Jurkat, Clone E6-1 (cell line): ENCODE measurements at regions not wholly inside any gene's neighbourhood (a gene's known extent, or its start where the extent isn't known, plus 50 kb on each side); places are given as distances from the start of the nearest gene placed in this dataset.
"Not testable (repeated sequence)": the region's sequence is repeated elsewhere in the genome, so short reads cannot be mapped to it uniquely, and the experiment has no call there.

Experiments
- DNase-seq: peaks from one replicate; pipeline ENCODE4 v3.0.0-alpha.2; 2011; ENCODE audit warnings: low read depth, low spot score
- H3K4me3 ChIP-seq: 2 replicates; pipeline ENCODE4 v1.5.1; 2011; ENCODE audit warnings: mild to moderate bottlenecking, low read length, control low read depth, moderate library complexity

DNA sequence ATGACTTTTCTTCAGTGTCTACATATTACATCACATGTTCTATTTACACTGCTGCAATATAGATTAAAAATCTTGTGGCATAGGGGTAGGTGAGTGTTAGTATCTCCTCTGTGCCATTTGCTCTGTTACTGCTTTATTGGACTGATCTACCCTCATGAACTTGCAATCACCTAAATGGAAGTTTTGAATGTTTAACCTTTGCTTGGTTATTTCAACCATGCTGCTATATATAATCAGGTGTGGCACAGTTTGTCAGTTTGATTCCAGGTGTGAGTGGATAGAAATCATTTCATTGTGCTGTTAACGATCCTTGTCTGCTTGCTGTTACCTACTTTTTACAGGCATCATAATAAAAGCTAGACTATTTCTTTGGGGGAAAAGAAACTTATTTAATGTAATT lies 157.1 kb upstream of the APOOL start:
- not testable (repeated sequence) for DNase-seq, H3K4me3 ChIP-seq

DNA sequence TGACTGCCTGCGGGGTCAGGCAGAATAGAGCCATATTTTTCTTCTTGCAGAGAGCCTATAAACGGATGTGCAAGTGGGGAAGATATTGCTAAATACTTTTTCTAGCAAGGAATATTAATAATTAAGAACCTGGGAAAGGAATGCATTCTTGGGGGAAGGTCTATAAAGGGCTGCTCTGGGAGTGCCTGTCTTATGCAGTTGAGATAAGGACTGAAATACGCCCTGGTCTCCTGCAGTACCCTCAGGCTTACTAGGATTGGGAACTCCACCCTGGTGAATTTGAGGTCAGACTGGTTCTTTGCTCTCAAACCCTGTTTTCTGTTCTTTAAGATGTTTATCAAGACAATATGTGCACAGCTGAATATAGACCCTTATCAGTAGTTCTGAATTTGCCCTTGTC lies 152.5 kb upstream of the APOOL start:
- DNase-seq, result not testable (repeated sequence)

GRCh38 chrX:84856791-84857190 lies 146.9 kb upstream of the APOOL start:
- DNase-seq, H3K4me3 ChIP-seq: not testable (repeated sequence)

More for the DNA sequence above, 152.5 kb upstream of the APOOL start:
- H3K4me3 ChIP-seq, result not testable (repeated sequence)

DNA sequence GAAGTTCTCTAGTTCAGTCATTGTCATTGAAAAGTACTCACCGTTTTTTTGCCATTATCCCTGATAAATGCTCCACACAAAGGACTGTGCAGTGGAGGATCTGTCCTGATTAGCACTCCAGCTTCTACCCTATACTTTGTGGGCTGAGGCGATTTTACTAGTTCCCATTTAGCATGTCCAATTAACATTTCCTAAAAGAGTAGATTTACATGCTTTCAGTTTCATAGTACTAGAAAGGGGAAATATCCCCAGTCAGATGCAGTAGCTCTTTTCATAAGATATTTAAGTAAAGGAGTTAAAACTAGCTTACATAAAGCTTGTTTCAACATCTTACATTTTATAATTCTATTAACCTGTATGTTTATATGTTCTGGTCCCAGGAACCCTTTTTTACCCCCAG lies 144.9 kb upstream of the APOOL start:
- not testable (repeated sequence) for H3K4me3 ChIP-seq, DNase-seq

DNA sequence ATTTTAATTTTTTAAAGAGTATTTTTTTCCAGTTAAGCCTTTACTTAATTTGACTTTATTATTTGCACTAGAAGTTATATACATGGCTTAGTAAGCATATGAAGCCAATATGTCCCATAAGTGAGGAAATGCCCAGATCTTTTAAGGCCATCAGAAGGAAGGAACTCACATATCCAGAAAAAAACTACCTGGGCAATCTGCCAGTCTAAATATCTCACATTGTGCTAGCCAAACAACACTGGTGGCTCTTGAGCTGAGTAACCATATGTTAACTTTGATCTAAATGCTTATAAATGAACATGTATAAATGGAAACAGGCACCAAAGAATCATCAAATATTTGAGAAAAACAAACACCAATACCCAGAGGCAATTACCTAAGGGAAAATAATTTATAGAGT lies 138.6 kb upstream of the APOOL start:
- DNase-seq, result no peak
- H3K4me3 ChIP-seq, result no peak overlapping the region

DNA sequence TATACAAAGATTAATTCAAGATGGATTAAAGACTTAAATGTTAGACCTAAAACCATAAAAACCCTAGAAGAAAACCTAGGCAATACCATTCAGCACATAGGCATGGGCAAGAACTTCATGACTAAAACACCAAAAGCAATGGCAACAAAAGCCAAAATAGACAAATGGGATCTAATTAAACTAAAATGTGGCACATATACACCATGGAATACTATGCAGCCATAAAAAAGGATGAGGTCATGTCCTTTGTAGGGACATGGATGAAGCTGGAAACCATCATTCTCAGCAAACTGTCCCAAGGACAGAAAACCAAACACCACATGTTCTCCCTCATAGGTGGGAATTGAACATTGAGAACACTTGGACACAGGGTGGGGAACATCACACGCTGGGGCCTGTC lies 133.4 kb upstream of the APOOL start:
- not testable (repeated sequence) for DNase-seq

DNA sequence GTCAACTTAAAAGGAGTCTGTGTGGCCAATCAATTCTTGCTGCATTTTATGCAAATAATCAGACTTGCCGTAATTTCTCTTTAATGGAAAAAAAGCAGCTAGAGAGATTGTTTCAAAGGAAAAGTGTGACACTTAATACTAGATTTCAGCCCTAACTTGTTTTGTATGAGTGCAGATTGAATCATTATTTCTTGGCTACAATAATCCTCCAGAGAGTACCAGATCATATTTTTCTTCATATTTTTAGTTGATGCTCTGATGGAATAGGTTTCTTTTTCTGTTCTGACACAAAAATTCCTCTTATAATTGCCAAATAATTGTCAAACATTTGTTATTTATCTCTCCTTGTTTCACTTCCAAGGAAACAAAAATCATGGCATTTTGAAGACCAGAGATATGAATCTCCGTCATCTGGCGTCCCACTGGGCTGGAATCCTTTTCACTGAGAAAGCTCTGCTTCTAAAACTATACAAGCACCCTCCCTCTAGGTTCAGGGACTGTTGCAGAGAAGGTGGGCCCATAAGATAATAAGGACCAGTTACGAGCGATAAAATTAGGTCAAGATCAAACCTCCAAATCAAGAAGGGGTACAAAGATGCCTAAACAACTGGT lies 131.4 kb upstream of the APOOL start:
- not testable (repeated sequence) for H3K4me3 ChIP-seq, DNase-seq

More for the DNA sequence above, 133.4 kb upstream of the APOOL start:
- not testable (repeated sequence) for H3K4me3 ChIP-seq

- DNase-seq, result no peak
- no peak overlapping the region for H3K4me3 ChIP-seq
Observed at GRCh38 chrX:84873176-84873575, 130.5 kb upstream of the APOOL start.

DNA sequence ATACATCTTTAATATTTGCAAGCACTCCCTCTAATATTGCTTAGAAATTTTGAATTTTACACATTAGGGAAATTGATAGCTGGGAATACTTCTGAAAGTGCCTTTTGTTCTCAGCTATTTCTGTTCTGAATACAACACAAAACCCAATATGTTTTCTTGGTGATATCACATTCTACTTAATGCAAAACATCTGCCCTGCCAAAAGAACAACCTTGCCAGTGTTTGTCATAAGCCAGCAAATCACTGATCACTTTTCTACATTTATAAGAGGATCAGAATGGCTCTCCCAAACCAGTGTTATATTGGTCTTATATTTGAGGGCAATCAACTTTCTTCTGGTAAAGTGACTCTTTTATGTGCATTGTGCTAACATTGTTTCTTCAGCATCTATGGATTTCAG lies 126.8 kb upstream of the APOOL start:
- no peak overlapping the region for H3K4me3 ChIP-seq
- no peak for DNase-seq

DNA sequence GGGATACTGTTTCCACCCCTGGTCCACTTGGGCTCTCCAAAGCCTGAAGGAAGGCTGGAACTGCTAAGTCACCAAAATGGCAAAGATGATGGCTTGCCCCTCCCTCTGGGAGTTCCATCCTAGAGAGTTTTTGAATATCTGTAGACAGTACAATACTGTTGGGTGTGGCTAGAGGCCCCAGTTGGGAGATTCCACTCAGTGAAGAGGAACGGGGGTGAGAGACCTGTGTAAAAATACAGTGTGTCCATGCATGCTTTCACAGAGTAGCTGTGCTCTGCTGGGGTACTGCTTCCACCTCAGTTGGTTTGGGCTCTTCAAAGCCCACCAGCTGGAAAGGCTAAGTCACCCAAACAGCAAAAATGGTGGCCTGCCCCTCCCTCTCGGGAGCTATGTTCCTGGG lies 109.8 kb upstream of the APOOL start:
- H3K4me3 ChIP-seq, result no peak overlapping the region
- no peak for DNase-seq

DNA sequence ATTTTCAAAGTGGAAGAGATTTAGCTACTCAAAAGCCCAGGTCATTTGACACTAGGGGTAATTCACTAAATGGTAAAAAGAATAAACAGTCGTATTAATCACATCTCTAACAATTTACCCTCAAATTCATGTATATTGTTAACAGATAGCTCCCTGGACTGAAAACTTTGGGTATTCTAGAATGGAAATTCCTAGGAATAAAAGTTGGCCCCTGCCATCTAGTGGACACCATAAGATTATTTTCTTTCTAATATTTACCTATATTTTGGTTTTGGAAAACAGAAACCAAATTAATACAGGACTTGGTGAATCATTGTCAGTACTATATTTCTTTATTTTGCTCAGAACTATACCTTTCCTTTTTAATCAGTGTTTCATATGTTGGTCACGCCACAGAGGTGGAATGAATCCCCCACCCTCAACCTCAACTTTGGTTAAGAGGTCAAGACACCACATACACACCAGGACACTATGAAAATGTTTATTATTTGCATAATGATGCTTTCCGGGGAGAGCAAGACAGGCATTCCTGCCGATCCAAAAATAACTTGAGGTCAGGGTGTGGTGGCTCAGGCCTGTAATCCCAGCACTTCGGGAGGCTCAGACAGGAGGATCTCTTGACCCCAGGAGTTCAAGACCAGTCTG lies 96.2 kb upstream of the APOOL start:
- no peak for DNase-seq
- H3K4me3 ChIP-seq, result no peak overlapping the region

DNA sequence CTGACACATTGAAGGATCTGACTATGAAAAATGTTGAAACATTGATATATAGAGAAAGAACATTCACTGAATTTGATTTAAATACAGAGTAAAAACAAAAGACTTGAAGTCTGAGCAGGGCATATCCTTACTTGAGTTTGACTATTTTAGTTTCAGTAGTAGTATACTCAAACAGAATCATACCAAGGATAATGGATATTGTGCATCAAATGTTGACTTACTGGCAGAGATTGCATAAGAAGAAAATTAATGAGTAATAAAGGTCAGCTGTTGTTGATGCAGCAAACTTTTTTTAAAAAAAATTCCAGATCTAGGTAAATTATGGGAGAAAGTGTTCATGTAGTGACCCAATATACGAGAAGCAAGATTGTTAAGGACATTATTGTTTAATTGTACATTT lies 94.5 kb upstream of the APOOL start:
- no peak overlapping the region for H3K4me3 ChIP-seq
- no peak for DNase-seq

- H3K4me3 ChIP-seq, result no peak overlapping the region
- DNase-seq, result no peak
Observed at GRCh38 chrX:84924624-84925023, 79.1 kb upstream of the APOOL start.

GRCh38 chrX:84932814-84933213 lies 70.9 kb upstream of the APOOL start:
- no peak overlapping the region for H3K4me3 ChIP-seq
- no peak for DNase-seq

- no peak overlapping the region for H3K4me3 ChIP-seq
- DNase-seq, result no peak
Observed at GRCh38 chrX:84933956-84934556, 69.6 kb upstream of the APOOL start.
